ENCODE measurements at regions not wholly inside any gene's neighbourhood (a gene's known extent, or its start where the extent isn't known, plus 50 kb on each side); places are given as distances from the start of the nearest gene placed in this dataset.

GRCh38 chr15:95352631-95353187, 977.8 kb upstream of the NR2F2 start:
- DNase-seq (ENCODE audit: low read depth in 1 of 2, low spot score in 1 of 2) = no peak
- no peak overlapping the region for H3K4me3 ChIP-seq (replicated peaks; ENCODE audit: insufficient read depth, low read length)
- H3K27me3 ChIP-seq (ENCODE audit: insufficient read depth, poor library complexity, severe bottlenecking) = no peaks in the 10 kb centered on the region
- no peak overlapping the region for H3K27ac ChIP-seq (replicated peaks)
- TF ChIP-seq CTCF (IDR thresholded peaks at IDR 0.05; ENCODE audit: insufficient read depth, low read length) (no peak), GABPA (IDR thresholded peaks at IDR 0.05; ENCODE audit: low read depth) (no peak), POLR2AphosphoS5 (IDR thresholded peaks at IDR 0.05; ENCODE audit: low read depth) (no peak), SPI1 (IDR thresholded peaks at IDR 0.05; ENCODE audit: borderline replicate concordance, low read depth) (no peak), REST (IDR thresholded peaks at IDR 0.05; ENCODE audit: insufficient replicate concordance, low read depth) (no peak)

GRCh38 chr15:95353512-95353911, 977.0 kb upstream of the NR2F2 start:
- H3K27me3 ChIP-seq (ENCODE audit: insufficient read depth, poor library complexity, severe bottlenecking) = no peaks in the 10 kb centered on the region
- TF ChIP-seq POLR2AphosphoS5 (IDR thresholded peaks at IDR 0.05; ENCODE audit: low read depth) (no peak), GABPA (IDR thresholded peaks at IDR 0.05; ENCODE audit: low read depth) (no peak), SPI1 (IDR thresholded peaks at IDR 0.05; ENCODE audit: borderline replicate concordance, low read depth) (no peak)
- DNase-seq (ENCODE audit: low read depth in 1 of 2, low spot score in 1 of 2) = no peak
- H3K27ac ChIP-seq (replicated peaks) = no peak overlapping the region
- H3K4me3 ChIP-seq (replicated peaks; ENCODE audit: insufficient read depth, low read length) = no peak overlapping the region

- H3K27me3 ChIP-seq (ENCODE audit: insufficient read depth, poor library complexity, severe bottlenecking) = no peaks in the 10 kb centered on the region
- no peak for DNase-seq (ENCODE audit: low read depth in 1 of 2, low spot score in 1 of 2)
- TF ChIP-seq POLR2AphosphoS5 (IDR thresholded peaks at IDR 0.05; ENCODE audit: low read depth) (no peak), GABPA (IDR thresholded peaks at IDR 0.05; ENCODE audit: low read depth) (no peak), REST (IDR thresholded peaks at IDR 0.05; ENCODE audit: insufficient replicate concordance, low read depth) (no peak), SPI1 (IDR thresholded peaks at IDR 0.05; ENCODE audit: borderline replicate concordance, low read depth) (no peak), CTCF (IDR thresholded peaks at IDR 0.05; ENCODE audit: insufficient read depth, low read length) (no peak)
- H3K4me3 ChIP-seq (replicated peaks; ENCODE audit: insufficient read depth, low read length) = no peak overlapping the region
- no peak overlapping the region for H3K27ac ChIP-seq (replicated peaks)
These were observed 970.5 kb upstream of the NR2F2 start for GRCh38 chr15:95359966-95360365.

- TF ChIP-seq CTCF (IDR thresholded peaks at IDR 0.05; ENCODE audit: insufficient read depth, low read length) (no peak), POLR2AphosphoS5 (IDR thresholded peaks at IDR 0.05; ENCODE audit: low read depth) (no peak), SPI1 (IDR thresholded peaks at IDR 0.05; ENCODE audit: borderline replicate concordance, low read depth) (no peak), GABPA (IDR thresholded peaks at IDR 0.05; ENCODE audit: low read depth) (no peak), REST (IDR thresholded peaks at IDR 0.05; ENCODE audit: insufficient replicate concordance, low read depth) (no peak)
- H3K27ac ChIP-seq (replicated peaks) = no peak overlapping the region
- no peak for DNase-seq (ENCODE audit: low read depth in 1 of 2, low spot score in 1 of 2)
- no peak overlapping the region for H3K4me3 ChIP-seq (replicated peaks; ENCODE audit: insufficient read depth, low read length)
- H3K27me3 ChIP-seq (ENCODE audit: insufficient read depth, poor library complexity, severe bottlenecking) = no peaks in the 10 kb centered on the region
These were observed 968.2 kb upstream of the NR2F2 start for GRCh38 chr15:95362306-95362705.
